H1 (cell line): ENCODE measurements at regions not wholly inside any gene's neighbourhood (a gene's known extent, or its start where the extent isn't known, plus 50 kb on each side); places are given as distances from the start of the nearest gene placed in this dataset.

Source experiments
- CTCF ChIP-seq, 3 experiments: IDR thresholded peaks; 1 replicate in 2 of 3; 2 replicates in 1 of 3; pipeline versions ENCODE4 v1.5.1 to v1.6.1; 2011; ENCODE audit warnings: low read length in 3 of 3, mild to moderate bottlenecking in 3 of 3, inconsistent platforms in 2 of 3, low read depth in 1 of 3, moderate library complexity in 1 of 3; ENCODE audit not compliant: insufficient read depth in 1 of 3; ENCODE audit errors: control extremely low read depth in 1 of 3
- EZH2 ChIP-seq: fragments of 200-600 bp; sonication (generic); IDR thresholded peaks from 2 replicates; pipeline ENCODE4 v1.7.1; 2012; ENCODE audit warnings: low read depth, mild to moderate bottlenecking, moderate library complexity, low read length, inconsistent platforms; ENCODE audit not compliant: severe bottlenecking
- HDAC6 ChIP-seq: IDR thresholded peaks from one replicate; pipeline ENCODE4 v1.7.1; 2012; ENCODE audit warnings: low read depth, mild to moderate bottlenecking, inconsistent platforms, low read length, moderate library complexity
- JUND ChIP-seq: IDR thresholded peaks from 2 replicates; pipeline ENCODE4 v1.6.1; 2011; ENCODE audit warnings: mild to moderate bottlenecking, improper control_type of control experiment, low read length
- POLR2A ChIP-seq, 2 experiments: IDR thresholded peaks; 1 replicate in 1 of 2; 2 replicates in 1 of 2; pipeline ENCODE4 v1.6.1; 2011; ENCODE audit warnings: low read depth in 2 of 2, low read length in 2 of 2, mild to moderate bottlenecking in 2 of 2; ENCODE audit errors: control extremely low read depth in 1 of 2
- RFX5 ChIP-seq: IDR thresholded peaks from 2 replicates; pipeline ENCODE4 v1.6.1; 2011; ENCODE audit warnings: low read depth, low read length, improper control_type of control experiment, borderline replicate concordance
- SUZ12 ChIP-seq: fragments of 200-600 bp; sonication (generic); IDR thresholded peaks from 2 replicates; pipeline ENCODE4 v1.6.1; 2012; ENCODE audit warnings: mild to moderate bottlenecking, inconsistent platforms, low read length, moderate library complexity, mixed read lengths
- TAF1 ChIP-seq: IDR thresholded peaks from 2 replicates; pipeline ENCODE4 v1.6.1; 2011; ENCODE audit warnings: mild to moderate bottlenecking, low read depth, low read length
- USF2 ChIP-seq: IDR thresholded peaks from 2 replicates; pipeline ENCODE4 v1.6.1; 2011; ENCODE audit warnings: low read length, improper control_type of control experiment

- no peak for TF ChIP-seq EZH2
- TF ChIP-seq HDAC6: no peak
- TF ChIP-seq CTCF (IDR thresholded peaks at IDR 0.05; ENCODE audit: control extremely low read depth in 1 of 3, insufficient read depth in 1 of 3, low read depth in 1 of 3, low read length in 3 of 3): no peak
- TF ChIP-seq POLR2A (IDR thresholded peaks at IDR 0.05; ENCODE audit: control extremely low read depth in 1 of 2, low read depth in 2 of 2, low read length in 2 of 2): no peak
- TF ChIP-seq USF2: no peak
- TF ChIP-seq SUZ12: no peak
- no peak for TF ChIP-seq RFX5
- no peak for TF ChIP-seq TAF1
- TF ChIP-seq JUND: no peak
These were observed 756.4 kb upstream of the SLITRK5 start for GRCh38 chr13:86914757-86915156.
